Left lung (tissue), 4 donors: ENCODE measurements at regions not wholly inside any gene's neighbourhood (a gene's known extent, or its start where the extent isn't known, plus 50 kb on each side); places are given as distances from the start of the nearest gene placed in this dataset.

Experiments
- ATAC-seq: fragments of 200-7000 bp; cut with Tn5 transposase; one replicate; pipeline ENCODE4 v1.9.1; 2020; ENCODE audit warnings: moderate library complexity
- DNase-seq, 4 donors: peaks; one replicate each; pipeline ENCODE4 v3.0.0-alpha.2; 2013 to 2020
- H3K27ac ChIP-seq, 2 donors: fragments of 200-600 bp; sonication (generic) in 1 of 2; one replicate each; pipeline versions ENCODE4 v1.5.0 to v1.8.0; 2020 to 2021
- H3K27me3 ChIP-seq, 2 donors: fragments of 200-600 bp; sonication (generic) in 1 of 2; one replicate each; pipeline versions ENCODE4 v1.5.0 to v1.8.0; 2020 to 2021
- H3K36me3 ChIP-seq, 2 donors: fragments of 200-600 bp; sonication (generic) in 1 of 2; one replicate each; pipeline versions ENCODE4 v1.5.0 to v1.8.0; 2020 to 2021
- H3K4me1 ChIP-seq, 2 donors: fragments of 200-600 bp; one replicate each; pipeline ENCODE4 v1.8.0; 2021
- H3K4me3 ChIP-seq, 2 donors: fragments of 200-600 bp; sonication (generic) in 1 of 2; one replicate each; pipeline versions ENCODE4 v1.5.0 to v1.8.0; 2020 to 2021; ENCODE audit warnings: mild to moderate bottlenecking in 1 of 2
- H3K9me3 ChIP-seq, 2 donors: fragments of 200-600 bp; sonication (generic) in 1 of 2; one replicate each; pipeline versions ENCODE4 v1.5.0 to v1.8.0; 2020 to 2021
- intact Hi-C, 2 donors: fragments of 100-400 bp; cut with DNase I; formaldehyde crosslinking; loops; one replicate each; pipeline versions ENCODE4 v1.11.2 to v1.14.2; 2022
- TF ChIP-seq, protein P1 (sequence below), 2 donors: fragments of 200-600 bp; sonication (generic) in 1 of 2; IDR thresholded peaks; one replicate each; pipeline versions ENCODE4 v1.5.0 to v1.8.0; 2021; ENCODE audit warnings: antibody characterized with exemption in 2 of 2
- donor health status: DM: no; HTN: yes; CAD: no.
- donor health status: DM: no; HTN: no; CAD: no.

DNA sequence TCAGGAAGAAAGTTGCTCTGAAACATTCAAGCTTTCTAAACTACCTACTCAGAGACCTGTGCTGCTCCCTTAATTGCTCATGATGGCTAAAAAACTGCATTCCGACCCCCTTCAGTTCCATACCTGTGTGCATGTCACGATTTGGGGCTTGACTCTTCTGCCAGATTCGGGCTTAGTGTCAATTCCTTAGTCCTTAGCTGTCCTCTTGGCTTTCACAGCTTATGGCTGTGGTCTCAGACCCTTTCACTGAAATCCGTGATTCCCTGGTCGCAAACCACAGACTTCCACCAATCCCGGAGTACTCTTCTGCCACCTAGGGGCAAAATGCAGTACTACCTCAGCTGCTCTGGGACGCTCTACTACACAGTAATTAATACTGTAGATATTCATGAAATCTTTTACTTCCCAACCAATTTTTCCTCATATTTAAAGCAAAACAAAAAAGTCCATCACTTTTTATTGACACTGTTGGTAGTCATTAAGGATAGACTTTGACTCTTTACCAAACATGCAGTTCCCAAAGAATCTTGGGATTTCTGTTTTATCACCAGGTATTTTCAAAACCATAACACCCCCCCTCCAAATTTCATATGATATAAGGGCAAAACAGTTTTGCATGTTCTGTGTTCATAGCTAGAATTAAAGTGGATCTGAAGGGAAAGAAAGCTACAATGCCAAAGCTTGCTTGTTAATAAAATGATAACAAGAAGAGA lies 617.4 kb downstream of the SLCO4C1 start:
- no peaks in the 10 kb centered on the region for H3K27me3 ChIP-seq
- ATAC-seq: peak; percentile 98

DNA sequence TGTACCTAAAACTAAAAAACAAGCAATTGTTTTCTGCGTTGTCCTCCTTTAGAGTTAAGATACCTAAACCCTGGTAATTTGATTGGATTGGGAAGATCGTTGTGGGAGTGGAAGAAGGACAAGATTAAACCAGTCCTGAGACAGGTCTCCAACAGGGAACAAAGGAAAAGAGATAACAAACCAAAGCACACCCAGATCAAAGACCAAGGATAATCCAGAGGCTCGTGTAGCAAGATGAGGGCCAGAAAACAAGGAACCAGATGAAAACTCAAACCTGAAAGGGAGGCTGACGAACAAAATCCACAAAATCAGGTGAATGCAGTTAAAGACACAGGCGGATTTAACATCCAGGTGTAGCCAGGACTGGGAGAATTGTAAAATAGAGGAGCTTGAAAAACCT lies 618.1 kb downstream of the SLCO4C1 start:
- ATAC-seq: no peak
- Histone ChIP-seq H3K27me3 (no peaks in the 10 kb centered on the region), H3K9me3 (no peaks in the 10 kb centered on the region), H3K4me1 (peaks cover 0 to 7% of the 10 kb centered on the region in 2 donors), H3K36me3 (no peaks in the 10 kb centered on the region), H3K27ac (no peak overlapping the region), H3K4me3 (peak overlapping the region in 1 of 2 donors; percentile 17)
- intact Hi-C loops: no loop called here
- TF ChIP-seq, protein P1, sequence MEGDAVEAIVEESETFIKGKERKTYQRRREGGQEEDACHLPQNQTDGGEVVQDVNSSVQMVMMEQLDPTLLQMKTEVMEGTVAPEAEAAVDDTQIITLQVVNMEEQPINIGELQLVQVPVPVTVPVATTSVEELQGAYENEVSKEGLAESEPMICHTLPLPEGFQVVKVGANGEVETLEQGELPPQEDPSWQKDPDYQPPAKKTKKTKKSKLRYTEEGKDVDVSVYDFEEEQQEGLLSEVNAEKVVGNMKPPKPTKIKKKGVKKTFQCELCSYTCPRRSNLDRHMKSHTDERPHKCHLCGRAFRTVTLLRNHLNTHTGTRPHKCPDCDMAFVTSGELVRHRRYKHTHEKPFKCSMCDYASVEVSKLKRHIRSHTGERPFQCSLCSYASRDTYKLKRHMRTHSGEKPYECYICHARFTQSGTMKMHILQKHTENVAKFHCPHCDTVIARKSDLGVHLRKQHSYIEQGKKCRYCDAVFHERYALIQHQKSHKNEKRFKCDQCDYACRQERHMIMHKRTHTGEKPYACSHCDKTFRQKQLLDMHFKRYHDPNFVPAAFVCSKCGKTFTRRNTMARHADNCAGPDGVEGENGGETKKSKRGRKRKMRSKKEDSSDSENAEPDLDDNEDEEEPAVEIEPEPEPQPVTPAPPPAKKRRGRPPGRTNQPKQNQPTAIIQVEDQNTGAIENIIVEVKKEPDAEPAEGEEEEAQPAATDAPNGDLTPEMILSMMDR (IDR thresholded peaks at IDR 0.05): no peak
- DNase-seq: no peak

More for the DNA sequence above, 617.4 kb downstream of the SLCO4C1 start:
- TF ChIP-seq, protein P1 (IDR thresholded peaks at IDR 0.05): peak; percentile 83 to 85
- H3K27ac ChIP-seq: no peak overlapping the region
- peaks cover 0 to 7% of the 10 kb centered on the region in 2 donors for H3K4me1 ChIP-seq
- DNase-seq: peak in 3 of 4 donors; percentile 47 to 78 (median 65)
- no peaks in the 10 kb centered on the region for H3K36me3 ChIP-seq
- H3K4me3 ChIP-seq: peak overlapping the region in 1 of 2 donors; percentile 17
- H3K9me3 ChIP-seq: no peaks in the 10 kb centered on the region
- intact Hi-C loops: no loop called here

DNA sequence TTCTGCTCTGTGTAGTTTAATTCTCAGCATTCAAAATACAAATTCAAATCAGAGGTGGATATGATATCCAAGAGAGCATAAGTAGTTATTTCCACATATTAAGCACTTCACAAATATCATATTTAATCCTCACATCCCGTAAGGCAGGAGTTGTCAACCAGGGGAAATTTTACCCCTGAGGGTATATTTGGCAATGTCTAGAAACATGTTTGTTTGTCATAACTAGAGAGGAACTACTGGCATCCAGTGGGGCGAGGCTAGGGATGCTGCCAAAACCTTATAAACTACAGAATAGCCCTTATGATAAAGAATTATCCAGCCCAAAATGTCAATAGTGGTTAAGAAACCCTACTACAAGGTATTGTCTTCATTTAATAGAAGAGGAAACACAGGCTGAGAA lies 619.4 kb downstream of the SLCO4C1 start:
- intact Hi-C loops: no loop called here
- Histone ChIP-seq H3K36me3 (no peaks in the 10 kb centered on the region), H3K27me3 (no peaks in the 10 kb centered on the region), H3K27ac (no peak overlapping the region), H3K4me1 (peaks cover 0 to 7% of the 10 kb centered on the region in 2 donors), H3K4me3 (no peak overlapping the region), H3K9me3 (no peaks in the 10 kb centered on the region)
- ATAC-seq: no peak
- TF ChIP-seq, protein P1 (IDR thresholded peaks at IDR 0.05): no peak
- no peak for DNase-seq

DNA sequence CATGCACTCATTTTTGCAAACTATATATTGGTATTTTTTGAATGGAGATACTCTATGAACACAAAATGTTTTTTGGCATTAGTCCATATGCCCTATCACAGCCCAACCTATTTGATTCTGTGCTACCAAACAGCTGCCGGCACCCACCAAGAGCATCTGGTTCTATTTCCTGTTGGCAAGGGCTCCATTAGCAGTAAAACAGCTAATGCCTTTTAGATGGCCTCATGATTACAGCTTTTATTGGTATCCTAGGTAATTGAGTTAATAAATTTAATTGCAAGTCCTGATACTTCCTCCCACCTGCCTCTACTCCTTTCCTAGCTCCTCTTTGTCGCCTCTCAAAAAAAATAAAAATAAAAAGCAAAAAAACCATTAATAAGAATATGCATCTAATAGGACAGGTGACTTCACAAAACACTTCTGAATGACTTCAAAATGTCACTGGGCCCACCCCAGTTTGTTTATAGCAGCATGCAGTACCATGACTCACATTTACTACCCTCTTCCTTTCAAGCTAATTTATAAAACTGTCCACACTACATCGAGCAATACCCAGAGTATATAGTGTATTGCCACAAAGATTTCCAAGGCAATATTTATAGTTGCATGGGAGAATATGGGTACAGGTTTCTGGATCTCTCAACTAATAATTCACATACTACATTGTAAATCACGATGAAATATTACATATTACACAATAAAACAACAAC lies 620.4 kb downstream of the SLCO4C1 start:
- H3K9me3 ChIP-seq: no peaks in the 10 kb centered on the region
- TF ChIP-seq, protein P1 (IDR thresholded peaks at IDR 0.05): no peak
- H3K36me3 ChIP-seq: no peaks in the 10 kb centered on the region
- no peak overlapping the region for H3K27ac ChIP-seq
- DNase-seq (no peak), ATAC-seq (no peak)
- no peak overlapping the region for H3K4me3 ChIP-seq
- H3K4me1 ChIP-seq: peaks cover 0 to 7% of the 10 kb centered on the region in 2 donors
- intact Hi-C loops: no loop called here
- H3K27me3 ChIP-seq: no peaks in the 10 kb centered on the region

DNA sequence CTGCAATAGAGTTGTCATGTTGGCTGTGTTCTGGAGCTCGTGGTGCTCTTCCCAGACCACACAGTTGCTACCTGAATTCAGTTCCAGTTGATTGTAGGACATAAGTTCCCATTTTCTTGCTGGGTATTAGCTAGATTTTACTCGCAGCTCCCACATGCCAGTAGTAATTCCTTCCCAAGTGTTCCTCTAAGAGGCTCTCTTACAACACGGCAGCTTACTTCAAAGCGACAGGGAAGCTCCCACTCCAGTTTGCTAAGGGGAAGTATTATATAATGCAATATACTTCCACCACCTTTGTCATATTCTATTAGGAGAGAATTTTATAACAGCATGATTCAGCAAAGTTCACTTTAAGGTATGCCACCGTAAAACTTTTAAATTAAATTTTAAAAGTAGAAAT lies 623.0 kb downstream of the SLCO4C1 start:
- H3K36me3 ChIP-seq: no peaks in the 10 kb centered on the region
- no peaks in the 10 kb centered on the region for H3K27me3 ChIP-seq
- ATAC-seq (peak; percentile 74), DNase-seq (no peak)
- TF ChIP-seq, protein P1 (IDR thresholded peaks at IDR 0.05): no peak
- no peaks in the 10 kb centered on the region for H3K4me1 ChIP-seq
- no peak overlapping the region for H3K27ac ChIP-seq
- no peaks in the 10 kb centered on the region for H3K9me3 ChIP-seq
- no peak overlapping the region for H3K4me3 ChIP-seq
- intact Hi-C loops: no loop called here
